ENCODE measurements at regions not wholly inside any gene's neighbourhood (a gene's known extent, or its start where the extent isn't known, plus 50 kb on each side); places are given as distances from the start of the nearest gene placed in this dataset.

GRCh38 chr4:89665662-89666061 is 171.3 kb downstream of the SNCA start:
- WGBS (ENCODE audit: insufficient coverage, low lambda C conversion rate): no CpG with 5 or more reads among the region's 3 CpGs
- Histone ChIP-seq H3K4me1 (ENCODE audit: control insufficient read depth, insufficient read depth, low read length) (no peaks in the 10 kb centered on the region), H3K27me3 (ENCODE audit: control insufficient read depth, insufficient read depth, low read length) (no peaks in the 10 kb centered on the region)

GRCh38 chr4:89664521-89664920 is 172.4 kb downstream of the SNCA start:
- H3K4me3 ChIP-seq (ENCODE audit: low read length): no peak overlapping the region
- DNase-seq: no peak
- no peaks in the 10 kb centered on the region for H3K36me3 ChIP-seq (ENCODE audit: control insufficient read depth, insufficient read depth, low read length)
- no peaks in the 10 kb centered on the region for H3K9me3 ChIP-seq (ENCODE audit: control insufficient read depth, low read depth, low read length)
- no peaks in the 10 kb centered on the region for H3K4me1 ChIP-seq (ENCODE audit: control insufficient read depth, insufficient read depth, low read length)
- H3K27ac ChIP-seq (ENCODE audit: low read length): no peak overlapping the region
- H3K27me3 ChIP-seq (ENCODE audit: control insufficient read depth, insufficient read depth, low read length): no peaks in the 10 kb centered on the region

More at GRCh38 chr4:89665662-89666061, 171.3 kb downstream of the SNCA start:
- no peak overlapping the region for H3K27ac ChIP-seq (ENCODE audit: low read length)
- no peaks in the 10 kb centered on the region for H3K9me3 ChIP-seq (ENCODE audit: control insufficient read depth, low read depth, low read length)
- no peaks in the 10 kb centered on the region for H3K36me3 ChIP-seq (ENCODE audit: control insufficient read depth, insufficient read depth, low read length)
- DNase-seq: no peak
- H3K4me3 ChIP-seq (ENCODE audit: low read length): no peak overlapping the region

GRCh38 chr4:89661173-89661899 is 175.6 kb downstream of the SNCA start:
- no peak for DNase-seq
- no peaks in the 10 kb centered on the region for H3K36me3 ChIP-seq (ENCODE audit: control insufficient read depth, insufficient read depth, low read length)
- H3K27me3 ChIP-seq (ENCODE audit: control insufficient read depth, insufficient read depth, low read length): no peaks in the 10 kb centered on the region
- H3K4me1 ChIP-seq (ENCODE audit: control insufficient read depth, insufficient read depth, low read length): no peaks in the 10 kb centered on the region
- H3K9me3 ChIP-seq (ENCODE audit: control insufficient read depth, low read depth, low read length): no peaks in the 10 kb centered on the region
- no peak overlapping the region for H3K27ac ChIP-seq (ENCODE audit: low read length)
- H3K4me3 ChIP-seq (ENCODE audit: low read length): no peak overlapping the region
- 75% methylated on average over 2 of the region's 3 CpGs for WGBS (ENCODE audit: insufficient coverage, low lambda C conversion rate)

GRCh38 chr4:89660444-89661172 is 176.4 kb downstream of the SNCA start:
- 94% methylated on average over 2 of the region's 4 CpGs for WGBS (ENCODE audit: insufficient coverage, low lambda C conversion rate)
- H3K27ac ChIP-seq (ENCODE audit: low read length): no peak overlapping the region
- no peak for DNase-seq
- no peaks in the 10 kb centered on the region for H3K4me1 ChIP-seq (ENCODE audit: control insufficient read depth, insufficient read depth, low read length)
- H3K4me3 ChIP-seq (ENCODE audit: low read length): no peak overlapping the region
- H3K36me3 ChIP-seq (ENCODE audit: control insufficient read depth, insufficient read depth, low read length): no peaks in the 10 kb centered on the region
- no peaks in the 10 kb centered on the region for H3K27me3 ChIP-seq (ENCODE audit: control insufficient read depth, insufficient read depth, low read length)
- H3K9me3 ChIP-seq (ENCODE audit: control insufficient read depth, low read depth, low read length): no peaks in the 10 kb centered on the region

GRCh38 chr4:89658701-89659024 is 178.3 kb downstream of the SNCA start:
- Histone ChIP-seq H3K4me3 (ENCODE audit: low read length) (no peak overlapping the region), H3K4me1 (ENCODE audit: control insufficient read depth, insufficient read depth, low read length) (no peaks in the 10 kb centered on the region), H3K27ac (ENCODE audit: low read length) (no peak overlapping the region), H3K9me3 (ENCODE audit: control insufficient read depth, low read depth, low read length) (no peaks in the 10 kb centered on the region), H3K27me3 (ENCODE audit: control insufficient read depth, insufficient read depth, low read length) (no peaks in the 10 kb centered on the region), H3K36me3 (ENCODE audit: control insufficient read depth, insufficient read depth, low read length) (no peaks in the 10 kb centered on the region)
- no peak for DNase-seq
- no CpG with 5 or more reads among the region's 2 CpGs for WGBS (ENCODE audit: insufficient coverage, low lambda C conversion rate)

GRCh38 chr4:89657931-89658700 is 178.8 kb downstream of the SNCA start:
- WGBS (ENCODE audit: insufficient coverage, low lambda C conversion rate): 60% methylated on average over 1 of the region's 3 CpGs
- peak in 1 of 2 donors; percentile 3 for DNase-seq
- Histone ChIP-seq H3K36me3 (ENCODE audit: control insufficient read depth, insufficient read depth, low read length) (no peaks in the 10 kb centered on the region), H3K27me3 (ENCODE audit: control insufficient read depth, insufficient read depth, low read length) (no peaks in the 10 kb centered on the region), H3K9me3 (ENCODE audit: control insufficient read depth, low read depth, low read length) (no peaks in the 10 kb centered on the region), H3K4me3 (ENCODE audit: low read length) (no peak overlapping the region), H3K27ac (ENCODE audit: low read length) (no peak overlapping the region), H3K4me1 (ENCODE audit: control insufficient read depth, insufficient read depth, low read length) (no peaks in the 10 kb centered on the region)

GRCh38 chr4:89653012-89653411 is 183.9 kb downstream of the SNCA start:
- no peak for DNase-seq
- no peaks in the 10 kb centered on the region for H3K4me1 ChIP-seq (ENCODE audit: control insufficient read depth, insufficient read depth, low read length)

GRCh38 chr4:89645482-89645881 is 191.5 kb downstream of the SNCA start:
- no peaks in the 10 kb centered on the region for H3K27me3 ChIP-seq (ENCODE audit: control insufficient read depth, insufficient read depth, low read length)
- no peak overlapping the region for H3K4me3 ChIP-seq (ENCODE audit: low read length)
- H3K4me1 ChIP-seq (ENCODE audit: control insufficient read depth, insufficient read depth, low read length): no peaks in the 10 kb centered on the region
- H3K36me3 ChIP-seq (ENCODE audit: control insufficient read depth, insufficient read depth, low read length): no peaks in the 10 kb centered on the region
- H3K27ac ChIP-seq (ENCODE audit: low read length): no peak overlapping the region
- no peaks in the 10 kb centered on the region for H3K9me3 ChIP-seq (ENCODE audit: control insufficient read depth, low read depth, low read length)
- 0% methylated on average over 1 of the region's 1 CpG for WGBS (ENCODE audit: insufficient coverage, low lambda C conversion rate)
- DNase-seq: peak; percentile 11 to 58

More at GRCh38 chr4:89653012-89653411, 183.9 kb downstream of the SNCA start:
- H3K4me3 ChIP-seq (ENCODE audit: low read length): no peak overlapping the region
- no peaks in the 10 kb centered on the region for H3K36me3 ChIP-seq (ENCODE audit: control insufficient read depth, insufficient read depth, low read length)
- WGBS (ENCODE audit: insufficient coverage, low lambda C conversion rate): no CpG with 5 or more reads among the region's 4 CpGs
- H3K9me3 ChIP-seq (ENCODE audit: control insufficient read depth, low read depth, low read length): no peaks in the 10 kb centered on the region
- H3K27me3 ChIP-seq (ENCODE audit: control insufficient read depth, insufficient read depth, low read length): no peaks in the 10 kb centered on the region
- H3K27ac ChIP-seq (ENCODE audit: low read length): no peak overlapping the region

- Histone ChIP-seq H3K9me3 (ENCODE audit: control insufficient read depth, low read depth, low read length) (no peaks in the 10 kb centered on the region), H3K36me3 (ENCODE audit: control insufficient read depth, insufficient read depth, low read length) (no peaks in the 10 kb centered on the region), H3K27ac (ENCODE audit: low read length) (no peak overlapping the region), H3K4me1 (ENCODE audit: control insufficient read depth, insufficient read depth, low read length) (no peaks in the 10 kb centered on the region), H3K27me3 (ENCODE audit: control insufficient read depth, insufficient read depth, low read length) (no peaks in the 10 kb centered on the region), H3K4me3 (ENCODE audit: low read length) (peak overlapping the region; percentile 29)
- DNase-seq: no peak
- 45% methylated on average over 1 of the region's 6 CpGs for WGBS (ENCODE audit: insufficient coverage, low lambda C conversion rate)
Measured at GRCh38 chr4:89641367-89641687, 195.6 kb downstream of the SNCA start.

- Histone ChIP-seq H3K9me3 (ENCODE audit: control insufficient read depth, low read depth, low read length) (no peaks in the 10 kb centered on the region), H3K27me3 (ENCODE audit: control insufficient read depth, insufficient read depth, low read length) (no peaks in the 10 kb centered on the region), H3K27ac (ENCODE audit: low read length) (no peak overlapping the region), H3K4me3 (ENCODE audit: low read length) (peak overlapping the region; percentile 29), H3K36me3 (ENCODE audit: control insufficient read depth, insufficient read depth, low read length) (no peaks in the 10 kb centered on the region), H3K4me1 (ENCODE audit: control insufficient read depth, insufficient read depth, low read length) (no peaks in the 10 kb centered on the region)
- DNase-seq: peak; percentile 49 to 73
- WGBS (ENCODE audit: insufficient coverage, low lambda C conversion rate): 0% methylated on average over 1 of the region's 17 CpGs
Measured at GRCh38 chr4:89640620-89641366, 196.2 kb downstream of the SNCA start.
